Lower lobe of right lung (tissue), 2 donors: ENCODE measurements at regions not wholly inside any gene's neighbourhood (a gene's known extent, or its start where the extent isn't known, plus 50 kb on each side); places are given as distances from the start of the nearest gene placed in this dataset.
"Not testable (repeated sequence)": the region's sequence is repeated elsewhere in the genome, so short reads cannot be mapped to it uniquely, and the experiment has no call there.

Experiments used
- ATAC-seq, 2 donors: fragments of 200-7000 bp; cut with Tn5 transposase; one replicate each; pipeline ENCODE4 v1.9.1; 2020 to 2022; ENCODE audit warnings: mild to moderate bottlenecking in 2 of 2, moderate library complexity in 2 of 2
- DNase-seq: peaks from one replicate; pipeline ENCODE4 v3.0.0-alpha.2; 2020
- H3K27ac ChIP-seq: fragments of 200-600 bp; one replicate; pipeline ENCODE4 v1.8.0; 2022
- H3K27me3 ChIP-seq: fragments of 200-600 bp; one replicate; pipeline ENCODE4 v1.8.0; 2022; ENCODE audit warnings: low read depth
- H3K36me3 ChIP-seq: fragments of 200-600 bp; one replicate; pipeline ENCODE4 v1.8.0; 2022; ENCODE audit warnings: mild to moderate bottlenecking
- H3K4me1 ChIP-seq: fragments of 200-600 bp; one replicate; pipeline ENCODE4 v1.8.0; 2022
- H3K4me3 ChIP-seq: fragments of 200-600 bp; one replicate; pipeline ENCODE4 v1.8.0; 2022; ENCODE audit warnings: mild to moderate bottlenecking
- H3K9me3 ChIP-seq: fragments of 200-600 bp; one replicate; pipeline ENCODE4 v1.8.0; 2022
- CTCF ChIP-seq: fragments of 200-600 bp; IDR thresholded peaks from one replicate; pipeline ENCODE4 v1.8.0; 2022; ENCODE audit warnings: antibody characterized with exemption, mild to moderate bottlenecking
- intact Hi-C: fragments of 100-400 bp; cut with DNase I; formaldehyde crosslinking; loops from one replicate; pipeline ENCODE4 v1.11.0; 2022
- donor health status: DM: no; HTN: yes; CAD: no; lungs with severe emphysema.

GRCh38 chr7:119999738-120000475 lies 273.1 kb upstream of the KCND2 start:
- intact Hi-C loops = no loop called here
- no peak for ATAC-seq

GRCh38 chr7:120005720-120006119 lies 267.3 kb upstream of the KCND2 start:
- no peaks in the 10 kb centered on the region for H3K9me3 ChIP-seq
- no peak overlapping the region for H3K4me3 ChIP-seq
- H3K27me3 ChIP-seq = no peaks in the 10 kb centered on the region
- intact Hi-C loops = no loop called here
- no peak overlapping the region for H3K27ac ChIP-seq
- no peaks in the 10 kb centered on the region for H3K36me3 ChIP-seq
- DNase-seq (no peak), ATAC-seq (no peak)
- TF ChIP-seq CTCF = no peak
- no peaks in the 10 kb centered on the region for H3K4me1 ChIP-seq

More at GRCh38 chr7:119999738-120000475, 273.1 kb upstream of the KCND2 start:
- TF ChIP-seq CTCF = no peak
- no peak overlapping the region for H3K27ac ChIP-seq
- DNase-seq = no peak
- no peaks in the 10 kb centered on the region for H3K9me3 ChIP-seq
- H3K4me1 ChIP-seq = no peaks in the 10 kb centered on the region
- no peaks in the 10 kb centered on the region for H3K27me3 ChIP-seq
- H3K36me3 ChIP-seq = no peaks in the 10 kb centered on the region
- H3K4me3 ChIP-seq = no peak overlapping the region

GRCh38 chr7:120014301-120014700 lies 258.7 kb upstream of the KCND2 start:
- H3K4me3 ChIP-seq, H3K9me3 ChIP-seq, H3K4me1 ChIP-seq, H3K27me3 ChIP-seq, intact Hi-C loops, H3K36me3 ChIP-seq, H3K27ac ChIP-seq, DNase-seq, ATAC-seq: not testable (repeated sequence)

DNA sequence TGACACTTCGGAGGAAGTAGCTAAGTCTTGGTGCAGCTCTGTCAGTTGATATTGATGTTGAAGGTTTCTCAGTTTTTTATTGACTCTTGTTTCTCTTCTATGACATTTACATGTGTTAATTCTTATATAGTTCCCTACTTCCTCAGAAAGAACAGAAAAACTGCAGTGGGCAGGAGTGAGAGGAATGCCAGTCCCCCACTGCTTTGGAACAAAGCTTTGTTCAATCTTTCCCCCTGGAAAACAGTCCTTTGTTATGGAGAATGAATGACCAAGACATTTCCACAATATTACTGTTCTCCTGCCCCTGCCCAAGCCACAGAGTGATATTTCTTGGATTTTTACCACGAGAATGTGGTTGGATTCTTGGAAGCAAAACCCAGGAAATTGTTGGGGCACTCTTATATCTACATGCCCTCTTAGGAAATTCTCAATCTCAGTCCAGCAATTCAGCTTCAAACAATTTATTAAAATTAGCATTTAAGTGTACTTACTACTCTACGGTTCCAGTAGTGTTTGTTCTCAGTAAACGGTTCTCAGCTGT lies 258.0 kb upstream of the KCND2 start:
- ATAC-seq (no peak), DNase-seq (no peak)
- Histone ChIP-seq H3K27me3 (no peaks in the 10 kb centered on the region), H3K9me3 (no peaks in the 10 kb centered on the region), H3K36me3 (no peaks in the 10 kb centered on the region), H3K4me3 (no peak overlapping the region), H3K27ac (no peak overlapping the region), H3K4me1 (no peaks in the 10 kb centered on the region)
- TF ChIP-seq CTCF = no peak
- intact Hi-C loops = no loop called here

DNA sequence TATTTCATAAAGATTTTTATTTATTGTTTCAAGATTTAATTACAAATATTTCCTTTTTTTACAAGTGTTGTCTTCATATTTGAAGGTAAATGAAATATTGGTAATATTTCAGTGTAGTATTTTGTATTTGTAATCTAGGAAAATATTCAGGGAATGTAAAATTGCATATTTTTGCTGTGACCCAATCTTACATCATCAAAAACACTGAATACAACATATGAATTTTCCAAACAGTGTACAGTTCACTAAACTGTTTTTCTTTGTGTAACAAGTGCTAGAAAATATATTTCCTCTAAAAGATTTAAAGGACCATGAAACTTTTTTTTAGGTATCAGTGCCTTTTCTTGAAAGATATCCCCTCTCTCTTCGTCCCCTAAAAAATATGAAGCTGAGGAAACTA lies 251.9 kb upstream of the KCND2 start:
- no peaks in the 10 kb centered on the region for H3K27me3 ChIP-seq
- intact Hi-C loops = no loop called here
- no peak for DNase-seq
- no peaks in the 10 kb centered on the region for H3K9me3 ChIP-seq
- no peaks in the 10 kb centered on the region for H3K36me3 ChIP-seq
- ATAC-seq = no peak
- TF ChIP-seq CTCF = no peak
- no peak overlapping the region for H3K4me3 ChIP-seq
- H3K4me1 ChIP-seq = no peaks in the 10 kb centered on the region
- H3K27ac ChIP-seq = no peak overlapping the region

DNA sequence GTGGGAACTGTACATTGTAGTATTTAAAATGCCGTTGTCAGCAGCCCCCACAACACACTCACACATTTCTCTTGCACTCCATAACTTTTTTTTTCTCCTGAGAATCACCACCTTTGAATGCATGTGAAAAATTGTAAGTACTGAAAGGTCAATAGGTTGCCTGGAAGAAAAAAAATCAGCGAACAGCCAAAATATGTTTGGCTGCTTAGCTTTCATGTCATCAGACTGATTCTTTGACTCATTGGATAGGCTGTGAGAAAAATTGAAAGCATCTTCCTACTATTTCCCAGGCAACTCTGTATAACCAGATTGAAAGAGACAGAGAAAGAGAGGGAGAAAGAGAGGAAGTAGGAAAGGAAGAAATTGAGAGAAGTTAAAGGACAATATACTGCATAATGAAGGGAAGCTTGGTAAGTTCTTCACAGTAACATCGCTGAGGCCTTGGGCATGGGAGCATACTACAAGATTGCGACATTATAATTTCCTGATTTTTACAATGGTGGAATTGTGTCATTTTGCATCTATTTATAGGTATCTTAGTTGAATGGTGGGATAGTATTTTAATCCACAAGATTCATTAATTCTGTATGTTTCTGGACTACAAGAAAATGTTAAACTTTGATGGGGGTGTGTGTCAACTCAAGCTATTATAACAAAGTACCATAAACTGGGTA lies 249.3 kb upstream of the KCND2 start:
- intact Hi-C loops = no loop called here
- no peaks in the 10 kb centered on the region for H3K9me3 ChIP-seq
- no peak for TF ChIP-seq CTCF
- H3K4me3 ChIP-seq = no peak overlapping the region
- H3K27ac ChIP-seq = no peak overlapping the region
- DNase-seq (no peak), ATAC-seq (no peak)
- H3K4me1 ChIP-seq = no peaks in the 10 kb centered on the region
- no peaks in the 10 kb centered on the region for H3K27me3 ChIP-seq
- no peaks in the 10 kb centered on the region for H3K36me3 ChIP-seq
